SJSA1 (cell line): ENCODE measurements at regions not wholly inside any gene's neighbourhood (a gene's known extent, or its start where the extent isn't known, plus 50 kb on each side); places are given as distances from the start of the nearest gene placed in this dataset.

Source experiments
- DNase-seq, 2 experiments: peaks; one replicate each; pipeline ENCODE4 v3.0.0-alpha.2; 2015 to 2020; ENCODE audit warnings: low spot score in 2 of 2, low read depth in 1 of 2
- H3K27ac ChIP-seq: fragments of 250-450 bp; sonication (Bioruptor Pico); 2 replicates; pipeline ENCODE4 v1.5.1; 2020; ENCODE audit warnings: mild to moderate bottlenecking, moderate library complexity
- H3K27me3 ChIP-seq: fragments of 250-450 bp; sonication (Bioruptor Pico); replicated peaks from 2 replicates; pipeline ENCODE4 v1.5.1; 2020; ENCODE audit warnings: mild to moderate bottlenecking, moderate library complexity
- H3K36me3 ChIP-seq: fragments of 250-450 bp; sonication (Bioruptor Pico); 2 replicates; pipeline ENCODE4 v1.5.1; 2020; ENCODE audit warnings: mild to moderate bottlenecking
- H3K4me1 ChIP-seq: fragments of 250-450 bp; sonication (Bioruptor Pico); replicated peaks from 2 replicates; pipeline ENCODE4 v1.6.1; 2021; ENCODE audit warnings: mild to moderate bottlenecking
- H3K4me3 ChIP-seq: fragments of 250-450 bp; sonication (Bioruptor Pico); 2 replicates; pipeline ENCODE4 v1.5.1; 2020; ENCODE audit warnings: mild to moderate bottlenecking
- H3K9me3 ChIP-seq: fragments of 250-450 bp; sonication (Bioruptor Pico); replicated peaks from 2 replicates; pipeline ENCODE4 v1.5.1; 2020; ENCODE audit warnings: mild to moderate bottlenecking

- no peak overlapping the region for H3K4me3 ChIP-seq
- H3K4me1 ChIP-seq, result no peaks in the 10 kb centered on the region; the same call in 1 of the 2 replicates
- no peaks in the 10 kb centered on the region for H3K27me3 ChIP-seq
- H3K9me3 ChIP-seq, result no peaks in the 10 kb centered on the region
- H3K27ac ChIP-seq, result no peak overlapping the region
- DNase-seq, result no peak
- H3K36me3 ChIP-seq, result no peaks in the 10 kb centered on the region
These were observed 188.4 kb downstream of the ABHD5 start for GRCh38 chr3:43879166-43879565.

GRCh38 chr3:43882976-43883680 is 192.4 kb downstream of the ABHD5 start:
- Histone ChIP-seq H3K9me3 (no peaks in the 10 kb centered on the region), H3K4me3 (no peak overlapping the region), H3K36me3 (no peaks in the 10 kb centered on the region), H3K27me3 (no peaks in the 10 kb centered on the region), H3K4me1 (no peaks in the 10 kb centered on the region), H3K27ac (no peak overlapping the region)
- no peak for DNase-seq

- no peaks in the 10 kb centered on the region for H3K4me1 ChIP-seq
- no peak overlapping the region for H3K27ac ChIP-seq
- H3K4me3 ChIP-seq, result no peak overlapping the region
- no peak for DNase-seq
- no peaks in the 10 kb centered on the region for H3K27me3 ChIP-seq
- no peaks in the 10 kb centered on the region for H3K9me3 ChIP-seq
- H3K36me3 ChIP-seq, result no peaks in the 10 kb centered on the region
These were observed 193.1 kb downstream of the ABHD5 start for GRCh38 chr3:43883729-43884396.

GRCh38 chr3:43884581-43884980 is 193.8 kb downstream of the ABHD5 start:
- no peaks in the 10 kb centered on the region for H3K9me3 ChIP-seq
- no peak overlapping the region for H3K4me3 ChIP-seq
- no peak for DNase-seq
- no peaks in the 10 kb centered on the region for H3K4me1 ChIP-seq
- H3K36me3 ChIP-seq, result no peaks in the 10 kb centered on the region
- H3K27ac ChIP-seq, result no peak overlapping the region
- H3K27me3 ChIP-seq, result no peaks in the 10 kb centered on the region

GRCh38 chr3:43885908-43886618 is 195.3 kb downstream of the ABHD5 start:
- Histone ChIP-seq H3K4me3 (no peak overlapping the region), H3K9me3 (no peaks in the 10 kb centered on the region), H3K27ac (no peak overlapping the region), H3K36me3 (no peaks in the 10 kb centered on the region), H3K4me1 (no peaks in the 10 kb centered on the region), H3K27me3 (no peaks in the 10 kb centered on the region)
- no peak for DNase-seq

GRCh38 chr3:43892061-43892460 is 201.3 kb downstream of the ABHD5 start:
- Histone ChIP-seq H3K4me1 (peaks cover 7% of the 10 kb centered on the region), H3K27ac (no peak overlapping the region), H3K27me3 (no peaks in the 10 kb centered on the region), H3K36me3 (no peaks in the 10 kb centered on the region), H3K4me3 (no peak overlapping the region), H3K9me3 (no peaks in the 10 kb centered on the region)
- no peak for DNase-seq

- DNase-seq, result no peak
- no peak overlapping the region for H3K27ac ChIP-seq
- H3K27me3 ChIP-seq, result no peaks in the 10 kb centered on the region
- no peak overlapping the region for H3K4me3 ChIP-seq
- no peaks in the 10 kb centered on the region for H3K9me3 ChIP-seq
- peaks cover 7% of the 10 kb centered on the region for H3K4me1 ChIP-seq
- H3K36me3 ChIP-seq, result no peaks in the 10 kb centered on the region
These were observed 201.8 kb downstream of the ABHD5 start for GRCh38 chr3:43892526-43892925.

GRCh38 chr3:43893727-43894126 is 203.0 kb downstream of the ABHD5 start:
- Histone ChIP-seq H3K27me3 (no peaks in the 10 kb centered on the region), H3K4me3 (peak overlapping the region; percentile 36), H3K36me3 (no peaks in the 10 kb centered on the region), H3K9me3 (no peaks in the 10 kb centered on the region), H3K4me1 (peaks cover 7% of the 10 kb centered on the region), H3K27ac (peak overlapping the region; percentile 24; the same call in 1 of the 2 replicates)
- DNase-seq, result no peak

- peak overlapping the region; percentile 24; the same call in 1 of the 2 replicates for H3K27ac ChIP-seq
- DNase-seq, result peak; percentile 57 to 62
- H3K4me1 ChIP-seq, result peaks cover 7% of the 10 kb centered on the region
These were observed 203.7 kb downstream of the ABHD5 start for GRCh38 chr3:43894176-43895049.

GRCh38 chr3:43895573-43895972 is 204.8 kb downstream of the ABHD5 start:
- no peak for DNase-seq
- H3K4me3 ChIP-seq, result no peak overlapping the region
- H3K27ac ChIP-seq, result no peak overlapping the region
- H3K9me3 ChIP-seq, result no peaks in the 10 kb centered on the region
- no peaks in the 10 kb centered on the region for H3K27me3 ChIP-seq
- peaks cover 7% of the 10 kb centered on the region for H3K4me1 ChIP-seq
- no peaks in the 10 kb centered on the region for H3K36me3 ChIP-seq

More at GRCh38 chr3:43894176-43895049, 203.7 kb downstream of the ABHD5 start:
- H3K36me3 ChIP-seq, result no peaks in the 10 kb centered on the region
- H3K27me3 ChIP-seq, result no peaks in the 10 kb centered on the region
- no peaks in the 10 kb centered on the region for H3K9me3 ChIP-seq
- H3K4me3 ChIP-seq, result peak overlapping the region; percentile 36

GRCh38 chr3:43902415-43902814 is 211.7 kb downstream of the ABHD5 start:
- no peaks in the 10 kb centered on the region for H3K9me3 ChIP-seq
- no peak for DNase-seq

GRCh38 chr3:43905157-43905556 is 214.4 kb downstream of the ABHD5 start:
- Histone ChIP-seq H3K27me3 (no peaks in the 10 kb centered on the region), H3K27ac (no peak overlapping the region), H3K9me3 (no peaks in the 10 kb centered on the region), H3K4me3 (no peak overlapping the region), H3K36me3 (no peaks in the 10 kb centered on the region), H3K4me1 (no peaks in the 10 kb centered on the region)
- no peak for DNase-seq

More at GRCh38 chr3:43902415-43902814, 211.7 kb downstream of the ABHD5 start:
- Histone ChIP-seq H3K4me1 (no peaks in the 10 kb centered on the region), H3K27ac (no peak overlapping the region), H3K4me3 (no peak overlapping the region), H3K27me3 (no peaks in the 10 kb centered on the region), H3K36me3 (no peaks in the 10 kb centered on the region)

GRCh38 chr3:43906849-43907507 is 216.2 kb downstream of the ABHD5 start:
- Histone ChIP-seq H3K4me3 (no peak overlapping the region), H3K36me3 (no peaks in the 10 kb centered on the region), H3K4me1 (no peaks in the 10 kb centered on the region), H3K27ac (no peak overlapping the region), H3K27me3 (no peaks in the 10 kb centered on the region), H3K9me3 (no peaks in the 10 kb centered on the region)
- no peak for DNase-seq
